AG04449 (cell line): ENCODE measurements at regions not wholly inside any gene's neighbourhood (a gene's known extent, or its start where the extent isn't known, plus 50 kb on each side); places are given as distances from the start of the nearest gene placed in this dataset.
"Not testable (repeated sequence)": the region's sequence is repeated elsewhere in the genome, so short reads cannot be mapped to it uniquely, and the experiment has no call there.

Experiments
- CTCF ChIA-PET: fragments of 350-600 bp; formaldehyde crosslinking; extraction: SDS; loops from one replicate; lab custom pipeline; 2021; ENCODE audit warnings: antibody characterized with exemption; lab: Yijun Ruan, JAX
- POLR2A ChIA-PET: fragments of 400-600, 350-600 bp; formaldehyde crosslinking; extraction: SDS; loops from one replicate; lab custom pipeline; 2020; ENCODE audit warnings: antibody characterized with exemption, inconsistent platforms; lab: Yijun Ruan, JAX
- DNase-seq: peaks from one replicate; pipeline ENCODE4 v3.0.0-alpha.2; 2010; ENCODE audit warnings: low read depth, low spot score
- H3K4me3 ChIP-seq: 2 replicates; pipeline ENCODE4 v1.5.1; 2011; ENCODE audit warnings: low read depth, mild to moderate bottlenecking, control low read depth, low read length
- CTCF ChIP-seq: IDR thresholded peaks from one replicate; pipeline ENCODE4 v1.5.1; 2011; ENCODE audit warnings: mild to moderate bottlenecking, moderate library complexity, low read length, control low read depth, inconsistent platforms; ENCODE audit not compliant: insufficient read depth; ENCODE audit errors: missing control alignments

DNA sequence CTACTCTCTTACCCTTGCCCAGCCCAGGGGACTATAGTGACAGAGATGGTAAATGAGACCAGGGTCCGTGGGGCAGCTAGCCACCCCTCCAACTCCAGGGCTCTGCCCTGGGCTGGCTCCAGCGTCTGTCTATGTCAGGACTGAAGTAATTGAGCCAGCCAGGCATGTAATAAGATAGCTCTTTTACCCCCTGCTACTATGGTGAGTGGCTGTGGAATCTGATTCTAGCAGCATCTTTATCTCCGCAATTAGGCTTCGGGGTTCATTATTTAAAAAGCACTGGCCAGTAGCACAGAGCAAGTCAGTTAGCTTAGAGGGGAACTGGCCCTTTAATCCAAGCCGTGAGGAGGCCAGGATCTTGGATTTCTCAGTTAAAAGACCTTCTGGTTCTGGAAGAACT is 123.3 kb upstream of the RAI2 start:
- no peak for TF ChIP-seq CTCF
- ChIA-PET CTCF (no interaction called here), POLR2A (no interaction called here)
- no peak for DNase-seq
- no peak overlapping the region for H3K4me3 ChIP-seq

DNA sequence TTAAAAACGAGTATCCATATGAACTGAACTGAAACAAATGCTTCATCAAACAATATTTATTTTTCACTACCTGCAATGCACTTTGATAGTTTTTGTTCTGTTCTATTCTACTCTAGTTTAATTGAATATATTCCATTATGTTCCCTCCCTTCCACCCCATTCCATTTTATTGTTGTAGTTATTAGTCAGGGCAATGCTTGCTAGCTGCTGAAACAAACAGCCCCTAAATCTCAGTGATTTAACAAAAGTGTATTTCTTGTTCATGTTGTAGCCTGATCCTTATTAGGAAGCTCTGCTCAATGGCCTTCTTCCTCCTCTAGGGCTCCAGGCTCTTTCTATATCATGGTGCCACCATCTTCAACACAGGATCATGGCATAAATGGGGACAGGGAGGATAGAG is 122.3 kb upstream of the RAI2 start:
- no peak for DNase-seq
- no peak for TF ChIP-seq CTCF
- no peak overlapping the region for H3K4me3 ChIP-seq
- ChIA-PET CTCF (no interaction called here), POLR2A (no interaction called here)

DNA sequence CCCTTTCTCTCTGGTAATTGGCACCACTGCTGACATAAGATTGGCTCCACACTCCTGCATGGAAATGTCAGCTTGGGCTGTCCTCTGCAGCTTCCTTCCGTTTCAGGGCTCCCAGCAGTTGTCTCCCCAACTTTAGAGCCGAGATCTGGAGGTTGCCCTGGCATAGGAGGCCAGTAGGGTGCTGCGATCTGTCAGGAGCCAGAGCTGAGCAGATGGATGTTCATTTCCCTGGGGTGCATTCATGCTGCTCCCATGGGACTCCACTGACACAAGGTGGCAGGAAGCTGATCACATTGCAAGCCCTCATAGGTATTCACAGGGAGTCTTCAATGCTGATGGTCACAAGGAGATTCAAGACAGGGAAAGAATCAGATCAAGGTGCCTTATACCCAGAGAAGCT is 116.6 kb upstream of the RAI2 start:
- DNase-seq: no peak
- no peak for TF ChIP-seq CTCF
- CTCF ChIA-PET: no interaction called here
- POLR2A ChIA-PET: no interaction called here
- no peak overlapping the region for H3K4me3 ChIP-seq

DNA sequence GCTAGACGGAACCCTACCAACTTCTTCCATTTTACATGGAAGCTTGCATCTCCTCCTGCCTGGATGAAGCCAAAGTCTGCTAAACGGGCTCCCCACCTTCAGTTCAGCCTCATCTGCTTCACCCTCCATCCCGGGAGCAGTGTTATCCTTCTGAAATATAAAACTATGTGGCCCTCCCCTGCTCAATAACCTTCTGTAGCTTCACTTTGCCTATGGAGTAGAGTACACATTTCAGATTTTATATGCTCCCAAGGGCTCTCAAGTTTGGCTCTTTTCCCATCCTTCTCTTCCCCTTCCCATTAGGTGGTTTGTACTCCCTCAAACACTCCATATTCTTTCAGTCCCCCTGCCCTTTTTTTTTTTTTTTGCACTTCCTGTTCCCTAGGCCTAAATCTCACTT is 115.9 kb upstream of the RAI2 start:
- CTCF ChIA-PET: no interaction called here

DNA sequence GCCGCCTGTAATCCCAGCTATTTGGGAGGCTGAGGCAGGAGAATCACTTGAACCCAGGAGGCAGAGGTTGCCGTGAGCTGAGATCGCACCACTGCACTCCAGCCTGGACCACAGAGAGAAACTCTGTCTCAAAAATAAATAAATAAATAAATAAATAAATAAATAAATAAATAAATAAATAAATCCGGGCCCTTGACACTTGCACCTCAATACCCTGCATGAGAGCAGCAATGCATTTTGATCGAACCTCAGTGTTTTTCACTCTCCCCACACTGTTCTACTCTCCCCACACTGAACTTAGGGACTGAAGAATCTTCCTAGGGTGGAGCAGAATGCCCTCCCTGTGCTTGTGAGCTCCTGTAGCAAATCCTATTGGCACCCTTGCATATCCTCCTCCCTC is 114.3 kb upstream of the RAI2 start:
- H3K4me3 ChIP-seq, POLR2A ChIA-PET, DNase-seq, CTCF ChIA-PET: not testable (repeated sequence)

More for the DNA sequence above, 115.9 kb upstream of the RAI2 start:
- no peak for TF ChIP-seq CTCF
- POLR2A ChIA-PET: no interaction called here
- H3K4me3 ChIP-seq: no peak overlapping the region
- no peak for DNase-seq

- no peak overlapping the region for H3K4me3 ChIP-seq
- ChIA-PET POLR2A (no interaction called here), CTCF (no interaction called here)
- TF ChIP-seq CTCF: no peak
- no peak for DNase-seq
These were observed 107.3 kb upstream of the RAI2 start for GRCh38 chrX:17968367-17968766.

DNA sequence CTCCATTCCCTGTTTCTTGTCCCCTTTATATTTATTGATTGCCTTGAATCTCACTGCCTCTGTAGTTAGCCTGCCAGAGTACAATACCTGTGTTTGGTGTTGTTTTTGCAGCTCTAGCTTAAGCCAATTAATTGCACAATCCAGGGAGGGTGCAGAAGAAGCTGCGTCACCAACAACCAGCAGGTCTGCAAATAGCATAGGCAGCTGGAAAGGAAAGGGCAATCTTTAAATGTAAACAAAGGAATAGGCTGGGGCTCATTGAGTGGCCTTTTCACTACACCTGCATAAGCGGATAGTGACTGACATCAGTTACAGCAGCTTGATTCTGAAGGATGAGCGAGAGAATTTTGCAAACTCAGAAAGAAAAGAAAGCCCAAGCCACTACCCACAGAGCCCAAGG is 106.8 kb upstream of the RAI2 start:
- no peak for DNase-seq
- ChIA-PET POLR2A (no interaction called here), CTCF (no interaction called here)
- TF ChIP-seq CTCF: no peak
- H3K4me3 ChIP-seq: no peak overlapping the region
